ENCODE measurements at regions not wholly inside any gene's neighbourhood (a gene's known extent, or its start where the extent isn't known, plus 50 kb on each side); places are given as distances from the start of the nearest gene placed in this dataset.
A peak's percentile ranks its signal among the peaks of the same experiment; 100 is the strongest.
"Not testable (repeated sequence)": the region's sequence is repeated elsewhere in the genome, so short reads cannot be mapped to it uniquely, and the experiment has no call there.

DNA sequence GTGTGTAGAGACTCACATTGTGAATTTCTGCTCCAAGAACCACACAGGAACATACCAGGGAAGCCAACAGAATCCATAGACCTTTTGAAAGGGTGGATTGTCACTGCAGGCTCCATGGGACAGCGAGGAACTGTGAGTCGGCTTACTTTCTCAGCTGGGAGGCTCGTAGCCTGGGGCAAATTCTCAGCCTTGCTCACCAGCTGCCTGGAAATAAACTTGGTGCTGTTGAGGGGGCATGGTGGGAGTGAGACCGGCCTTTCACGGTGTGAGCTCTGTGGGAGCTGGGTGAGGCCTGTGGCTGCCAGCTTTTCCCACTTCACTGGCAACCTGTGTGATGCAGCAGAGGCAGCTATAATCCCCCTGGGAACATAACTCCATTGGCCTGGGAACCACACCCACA is 146.6 kb upstream of the P2RY1 start:
- TF ChIP-seq, protein P1, sequence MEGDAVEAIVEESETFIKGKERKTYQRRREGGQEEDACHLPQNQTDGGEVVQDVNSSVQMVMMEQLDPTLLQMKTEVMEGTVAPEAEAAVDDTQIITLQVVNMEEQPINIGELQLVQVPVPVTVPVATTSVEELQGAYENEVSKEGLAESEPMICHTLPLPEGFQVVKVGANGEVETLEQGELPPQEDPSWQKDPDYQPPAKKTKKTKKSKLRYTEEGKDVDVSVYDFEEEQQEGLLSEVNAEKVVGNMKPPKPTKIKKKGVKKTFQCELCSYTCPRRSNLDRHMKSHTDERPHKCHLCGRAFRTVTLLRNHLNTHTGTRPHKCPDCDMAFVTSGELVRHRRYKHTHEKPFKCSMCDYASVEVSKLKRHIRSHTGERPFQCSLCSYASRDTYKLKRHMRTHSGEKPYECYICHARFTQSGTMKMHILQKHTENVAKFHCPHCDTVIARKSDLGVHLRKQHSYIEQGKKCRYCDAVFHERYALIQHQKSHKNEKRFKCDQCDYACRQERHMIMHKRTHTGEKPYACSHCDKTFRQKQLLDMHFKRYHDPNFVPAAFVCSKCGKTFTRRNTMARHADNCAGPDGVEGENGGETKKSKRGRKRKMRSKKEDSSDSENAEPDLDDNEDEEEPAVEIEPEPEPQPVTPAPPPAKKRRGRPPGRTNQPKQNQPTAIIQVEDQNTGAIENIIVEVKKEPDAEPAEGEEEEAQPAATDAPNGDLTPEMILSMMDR (IDR thresholded peaks at IDR 0.05; ENCODE audit: borderline replicate concordance, insufficient read depth, low read depth, low read length): no peak
- H3K4me3 ChIP-seq (ENCODE audit: low read depth, low read length): no peak overlapping the region

DNA sequence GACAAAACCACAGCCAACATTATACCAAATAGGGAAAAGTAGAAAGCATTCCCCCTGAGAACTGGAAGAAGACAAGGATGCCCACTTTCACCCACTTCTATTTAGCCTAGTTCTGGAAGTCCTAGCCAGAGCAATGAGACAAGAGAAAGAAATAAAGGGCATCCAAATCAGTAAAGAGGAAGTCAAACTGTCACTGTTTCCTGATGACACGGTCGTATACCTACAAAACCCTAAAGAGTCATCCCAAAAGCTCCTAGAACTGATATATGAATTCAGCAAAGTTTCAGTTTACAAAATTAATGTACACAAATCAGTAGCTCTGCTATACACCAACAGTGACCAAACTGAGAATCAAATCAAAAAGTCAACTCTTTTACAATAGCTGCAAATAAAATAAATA is 142.6 kb upstream of the P2RY1 start:
- not testable (repeated sequence) for H3K4me3 ChIP-seq (ENCODE audit: low read depth, low read length)

DNA sequence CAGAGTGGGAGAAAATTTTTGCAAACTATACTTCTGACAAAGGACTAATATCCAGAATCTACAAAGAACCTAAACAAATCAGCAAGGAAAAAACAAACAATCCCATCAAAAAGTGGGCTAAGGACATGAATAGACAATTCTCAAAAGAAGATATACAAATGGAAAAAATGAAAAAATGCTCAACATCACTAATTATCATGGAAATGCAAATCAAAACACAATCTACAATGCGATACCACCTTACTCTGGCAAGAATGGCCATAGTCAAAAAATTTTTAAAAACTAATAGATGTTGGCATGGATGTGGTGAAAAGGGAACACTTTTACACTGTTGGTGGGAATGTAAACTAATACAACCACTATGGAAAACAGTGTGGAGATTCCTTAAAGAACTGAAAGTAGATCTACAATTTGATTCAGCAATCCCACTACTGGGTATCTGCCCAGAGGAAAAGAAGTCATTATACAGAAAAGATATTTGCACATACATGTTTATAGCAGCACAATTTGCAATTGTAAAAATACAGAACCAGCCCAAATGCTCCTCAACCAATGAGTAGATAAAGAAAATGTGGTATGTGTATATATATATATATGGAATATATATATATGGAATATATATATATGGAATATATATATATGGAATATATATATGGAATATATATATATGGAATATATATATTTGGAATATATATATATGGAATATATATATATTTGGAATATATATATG is 141.2 kb upstream of the P2RY1 start:
- H3K4me3 ChIP-seq (ENCODE audit: low read depth, low read length): not testable (repeated sequence)

DNA sequence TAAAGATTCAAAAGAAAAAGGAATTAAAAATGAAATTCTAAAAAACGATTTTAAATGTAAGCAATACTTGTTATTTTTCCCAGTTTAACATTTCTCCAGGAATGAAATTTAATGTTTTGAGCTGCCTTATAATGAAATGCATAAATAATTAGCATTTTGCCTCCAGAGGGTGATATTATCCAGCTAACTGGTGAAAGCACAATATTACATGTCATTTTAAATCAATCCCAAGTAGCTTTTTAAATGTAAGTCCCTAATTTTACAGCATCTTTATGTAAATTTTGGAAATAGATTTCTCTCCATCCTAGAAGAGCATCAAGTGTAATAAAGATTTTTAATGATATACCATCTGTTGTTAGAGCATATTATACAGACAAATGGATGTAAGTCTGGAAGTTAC is 139.1 kb upstream of the P2RY1 start:
- TF ChIP-seq, protein P1 (IDR thresholded peaks at IDR 0.05; ENCODE audit: borderline replicate concordance, insufficient read depth, low read depth, low read length): no peak
- no peak overlapping the region for H3K4me3 ChIP-seq (ENCODE audit: low read depth, low read length)

DNA sequence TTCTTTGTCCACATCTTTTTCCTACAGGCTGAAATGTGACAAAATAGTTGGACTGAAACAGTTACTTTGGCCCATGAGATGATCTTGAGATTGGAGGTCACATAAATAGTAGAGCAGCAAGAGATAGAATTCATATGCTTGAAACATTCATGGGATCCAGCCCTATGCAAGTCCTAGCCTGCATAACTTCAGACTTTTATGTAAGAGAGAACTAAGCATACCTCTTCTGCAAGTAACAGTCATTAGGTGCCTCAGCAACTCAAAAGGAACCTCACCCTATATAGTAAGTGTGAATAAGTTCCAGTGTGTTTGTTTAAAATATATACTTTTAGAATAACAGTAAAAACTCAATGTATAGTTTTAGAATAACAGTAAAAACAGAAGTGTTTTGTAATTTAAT is 138.0 kb upstream of the P2RY1 start:
- H3K4me3 ChIP-seq (ENCODE audit: low read depth, low read length): no peak overlapping the region
- TF ChIP-seq, protein P1 (IDR thresholded peaks at IDR 0.05; ENCODE audit: borderline replicate concordance, insufficient read depth, low read depth, low read length): no peak

DNA sequence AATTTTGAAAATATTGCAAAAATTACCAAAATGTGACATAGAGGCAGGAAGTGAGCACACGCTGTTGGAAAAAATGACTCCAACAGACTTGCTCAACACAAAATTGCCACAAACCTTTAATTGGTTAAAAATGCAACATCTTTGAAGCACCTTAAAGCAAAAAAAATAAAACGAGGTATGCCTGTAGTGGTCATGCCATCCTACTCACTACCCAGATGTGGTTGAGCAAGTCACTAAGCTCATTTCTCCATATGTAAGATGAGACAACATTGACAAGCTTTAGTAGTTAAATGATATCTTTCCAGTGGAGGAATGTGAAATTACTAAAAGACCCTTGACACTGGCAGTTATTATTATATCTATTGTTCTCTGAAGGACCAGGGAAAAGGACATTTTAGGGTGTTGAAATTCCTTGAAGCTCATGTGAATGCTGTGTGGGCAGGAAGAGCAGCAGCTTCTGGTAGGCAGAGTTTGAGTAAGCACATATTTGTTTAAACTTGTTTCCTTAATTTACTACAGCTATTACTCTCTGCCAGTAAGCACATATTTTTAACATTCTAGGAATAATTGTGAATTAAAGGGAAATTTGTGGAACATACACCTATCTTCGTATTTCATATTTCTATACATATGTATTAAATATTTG is 131.6 kb upstream of the P2RY1 start:
- H3K4me3 ChIP-seq (ENCODE audit: low read depth, low read length): no peak overlapping the region
- TF ChIP-seq, protein P1 (IDR thresholded peaks at IDR 0.05; ENCODE audit: borderline replicate concordance, insufficient read depth, low read depth, low read length): no peak

DNA sequence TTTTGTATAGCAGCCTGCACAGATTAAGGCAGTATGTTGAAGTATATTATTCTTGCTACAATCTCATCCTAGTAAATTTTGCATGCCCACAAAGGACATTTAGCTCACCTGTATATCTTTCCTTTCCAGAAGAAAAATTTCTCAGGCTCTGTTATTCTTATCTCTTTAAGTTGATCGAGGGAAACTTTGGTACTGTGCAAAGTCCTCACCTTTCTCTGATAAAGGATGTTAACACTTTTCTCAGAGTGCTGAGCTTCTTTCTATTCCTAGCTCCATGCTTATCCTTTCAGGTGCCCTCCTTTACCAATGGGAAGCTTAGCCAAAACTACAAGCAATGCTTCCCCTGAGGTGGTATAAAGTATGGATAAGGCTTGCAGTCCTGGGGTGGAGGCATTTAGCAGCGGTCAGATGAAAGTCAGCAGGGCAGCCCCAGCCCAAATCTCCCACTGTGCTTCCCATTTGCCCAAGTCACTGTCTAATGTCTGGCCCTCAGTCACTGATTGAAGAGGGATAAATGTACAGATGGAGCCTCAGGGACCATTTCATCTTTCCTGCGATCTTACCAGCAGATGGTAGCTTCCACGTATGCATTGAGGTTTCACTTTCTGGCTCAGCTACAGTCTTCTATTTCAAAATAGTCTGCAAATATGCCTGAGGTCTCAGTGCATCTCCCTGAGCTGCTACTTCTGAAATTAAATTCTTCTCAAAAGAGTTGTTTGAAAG is 127.8 kb upstream of the P2RY1 start:
- H3K4me3 ChIP-seq (ENCODE audit: low read depth, low read length): peak overlapping the region; percentile 15

More for the DNA sequence above, 127.8 kb upstream of the P2RY1 start:
- TF ChIP-seq, protein P1 (IDR thresholded peaks at IDR 0.05; ENCODE audit: borderline replicate concordance, insufficient read depth, low read depth, low read length): no peak
